ENCODE measurements at regions not wholly inside any gene's neighbourhood (a gene's known extent, or its start where the extent isn't known, plus 50 kb on each side); places are given as distances from the start of the nearest gene placed in this dataset.

DNA sequence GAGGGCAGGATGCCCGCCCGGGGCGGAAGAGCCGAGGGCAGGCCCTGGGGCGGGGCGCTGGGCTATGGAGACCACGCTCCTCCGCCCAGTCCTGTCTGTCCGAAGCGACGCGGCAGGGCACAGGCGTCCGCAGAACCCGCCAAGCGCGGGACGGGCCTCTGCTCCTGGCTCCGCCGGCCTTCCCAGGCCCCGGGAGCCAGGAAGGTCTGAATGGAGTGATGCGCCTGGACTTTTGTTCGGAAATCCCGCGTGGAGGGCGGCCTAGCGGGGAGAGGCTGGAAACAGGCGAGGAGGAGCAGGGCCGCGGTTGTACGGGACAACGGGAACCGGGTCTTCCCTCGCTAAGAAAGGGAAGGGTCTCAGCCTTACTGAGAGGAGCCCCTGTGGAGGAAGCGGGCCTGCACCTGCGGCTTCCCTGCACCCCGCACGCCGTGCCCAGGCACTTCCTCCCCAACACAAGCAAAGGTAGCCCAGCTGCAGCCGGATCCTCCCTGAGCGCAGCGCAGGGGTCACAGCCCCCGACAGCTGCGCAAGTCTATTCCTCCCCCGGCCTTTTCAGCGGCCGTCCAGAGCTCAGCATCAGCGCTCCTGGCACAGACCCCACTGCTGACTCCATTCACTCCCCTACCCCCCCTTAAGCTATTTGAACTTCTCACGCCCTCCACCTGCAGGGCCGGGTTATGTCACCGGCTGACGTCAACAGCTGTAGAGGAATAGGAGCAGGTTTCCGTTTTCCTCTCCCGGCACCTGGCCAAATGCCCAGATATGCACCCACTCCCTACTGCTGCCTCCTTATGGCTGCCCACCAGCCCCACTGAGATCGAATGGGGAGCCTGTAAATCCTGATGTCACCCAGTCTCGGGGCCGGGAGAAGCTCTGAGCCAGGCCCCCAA lies 143.2 kb upstream of the RET start:
- peak in 1 of 5 experiments; percentile 5 for DNase-seq

GRCh38 chr10:42934351-42934811 lies 142.5 kb upstream of the RET start:
- no peak for DNase-seq

GRCh38 chr10:42934842-42935241 lies 142.0 kb upstream of the RET start:
- DNase-seq: no peak

GRCh38 chr10:42935466-42935865 lies 141.4 kb upstream of the RET start:
- no peak for DNase-seq

- DNase-seq: no peak
These were observed 140.3 kb upstream of the RET start for GRCh38 chr10:42936580-42936979.

DNA sequence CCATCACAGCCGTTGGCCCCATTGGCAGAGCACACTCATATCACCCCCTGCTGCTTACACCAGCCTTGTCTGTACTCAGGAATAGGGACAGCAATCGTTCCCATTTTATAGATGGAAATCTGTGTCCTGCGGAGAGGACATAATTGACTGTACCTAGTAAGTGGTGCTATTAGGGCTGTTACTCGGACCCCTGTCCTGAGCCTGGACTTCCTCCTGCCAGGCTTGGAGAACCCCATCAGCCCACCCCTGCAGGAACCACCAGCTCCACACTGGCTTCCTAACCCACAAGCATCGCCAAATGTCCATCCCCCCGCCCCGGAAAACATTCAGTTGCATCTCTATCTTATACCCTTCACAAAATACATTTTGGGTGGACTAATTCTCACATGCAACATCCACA lies 139.8 kb upstream of the RET start:
- DNase-seq: no peak

DNA sequence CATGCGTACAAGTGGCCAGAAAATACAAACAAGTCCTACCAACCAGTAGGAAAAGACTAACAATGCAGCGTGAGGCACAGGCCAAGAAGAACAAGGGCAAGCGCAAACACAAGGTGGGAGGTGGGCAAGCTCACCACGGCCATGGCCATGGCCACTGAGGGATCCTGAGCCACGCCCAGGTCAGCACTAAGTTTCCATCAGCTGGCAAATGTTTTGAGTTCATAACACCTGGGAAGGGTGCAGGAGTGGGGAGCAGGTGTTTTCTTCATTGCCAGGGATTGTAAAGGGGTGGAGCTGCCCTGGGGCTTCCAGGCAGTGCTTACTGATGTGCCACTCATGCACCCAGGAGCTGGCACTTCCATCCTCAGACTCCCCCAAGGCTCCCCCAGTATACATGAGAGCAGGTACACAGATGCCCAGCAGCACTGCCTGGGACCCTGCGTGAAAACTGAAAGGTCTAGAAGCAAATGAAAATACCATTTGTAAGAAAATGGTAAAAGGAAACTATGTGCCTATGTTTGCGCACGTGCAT lies 139.2 kb upstream of the RET start:
- no peak for DNase-seq

DNA sequence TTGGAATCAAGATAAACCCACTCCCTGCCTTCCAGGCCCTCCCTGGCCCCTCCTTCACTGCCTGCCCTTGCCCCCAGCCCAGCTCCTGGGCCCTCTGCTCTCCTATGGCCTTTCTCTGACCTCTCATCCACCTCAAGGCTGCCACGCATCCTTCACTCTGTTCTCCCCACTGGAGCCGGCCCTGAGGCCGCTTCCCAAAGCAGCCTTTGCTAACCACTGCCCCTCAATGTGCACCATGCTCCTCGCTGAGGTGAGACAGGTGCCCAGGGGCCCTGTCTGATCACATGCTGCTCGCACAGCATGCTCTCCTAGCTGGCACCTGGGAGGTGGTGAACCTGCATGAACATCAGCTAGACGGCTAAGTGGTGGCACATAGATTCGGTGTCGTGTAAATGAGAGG lies 138.5 kb upstream of the RET start:
- no peak for DNase-seq

DNA sequence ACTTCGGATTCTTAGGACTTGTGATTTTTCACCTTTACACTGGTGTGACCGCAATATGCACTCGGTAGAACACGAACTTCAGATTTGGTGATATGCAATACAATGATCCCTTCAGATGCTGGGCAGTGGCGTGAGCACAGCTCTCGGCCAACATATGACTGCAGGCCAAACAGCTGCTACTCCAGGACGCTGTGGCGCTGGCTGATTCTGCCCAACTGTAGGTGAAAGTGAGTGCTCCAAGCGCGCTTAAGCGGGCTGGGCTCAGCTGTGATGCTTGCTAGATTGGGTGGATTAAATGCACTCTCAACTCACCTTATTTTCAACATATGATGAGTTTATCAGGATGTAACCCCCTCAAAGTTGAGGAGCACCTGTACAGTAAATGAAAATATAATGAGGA lies 137.6 kb upstream of the RET start:
- no peak for DNase-seq

DNA sequence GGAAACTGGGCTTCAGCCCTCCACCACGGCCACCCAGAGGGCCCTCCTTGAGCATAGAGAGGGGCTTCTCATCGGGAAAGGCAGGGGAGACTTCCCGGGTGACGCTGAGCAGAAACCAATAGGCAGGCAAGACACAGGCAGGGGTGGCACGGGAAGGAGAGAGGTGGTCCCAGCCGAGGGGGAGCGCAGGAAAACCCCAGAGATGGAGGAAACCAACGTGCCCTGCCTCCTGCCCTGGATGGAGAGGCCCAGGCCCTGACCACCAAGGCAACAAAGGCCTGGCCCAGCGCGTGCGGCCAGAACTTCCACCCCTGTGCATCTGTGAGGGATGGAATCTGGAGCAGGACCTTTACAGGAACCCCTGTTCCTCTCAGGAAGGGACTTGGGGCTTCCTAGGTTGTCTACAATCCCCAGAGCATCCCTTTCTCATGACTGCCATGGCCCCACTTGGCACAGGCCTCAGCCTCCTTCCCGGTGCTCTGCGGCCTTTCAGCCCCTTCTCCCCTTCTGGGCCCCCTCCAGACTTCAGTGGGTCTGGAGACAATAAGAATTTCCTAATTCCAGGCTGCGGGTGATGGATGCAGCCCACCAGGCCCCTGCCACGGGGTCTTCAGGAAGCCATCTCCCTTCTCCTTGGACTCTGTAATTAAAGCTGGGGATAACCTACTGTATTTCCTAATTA lies 137.0 kb upstream of the RET start:
- DNase-seq: no peak

- DNase-seq: no peak
These were observed 136.2 kb upstream of the RET start for GRCh38 chr10:42940487-42941294.

DNA sequence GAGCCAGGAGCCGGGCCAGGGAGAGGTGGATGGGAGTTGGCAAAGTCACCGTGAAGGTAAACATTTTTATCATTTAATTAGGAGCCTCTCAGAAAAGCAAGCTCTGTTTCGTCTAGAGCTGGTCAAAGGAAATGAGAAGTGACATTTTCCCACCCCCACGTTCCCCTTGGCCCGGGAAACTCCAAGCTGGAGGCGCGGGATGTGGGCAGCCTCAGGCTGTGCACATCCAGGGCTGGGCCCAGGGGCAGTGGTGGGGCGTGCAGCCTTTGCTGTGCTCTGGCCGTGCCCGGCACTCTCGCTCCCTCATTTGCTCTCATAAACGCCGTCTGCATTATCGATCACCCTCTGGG lies 135.6 kb upstream of the RET start:
- DNase-seq: no peak

- DNase-seq: no peak
These were observed 135.1 kb upstream of the RET start for GRCh38 chr10:42941790-42942189.

DNA sequence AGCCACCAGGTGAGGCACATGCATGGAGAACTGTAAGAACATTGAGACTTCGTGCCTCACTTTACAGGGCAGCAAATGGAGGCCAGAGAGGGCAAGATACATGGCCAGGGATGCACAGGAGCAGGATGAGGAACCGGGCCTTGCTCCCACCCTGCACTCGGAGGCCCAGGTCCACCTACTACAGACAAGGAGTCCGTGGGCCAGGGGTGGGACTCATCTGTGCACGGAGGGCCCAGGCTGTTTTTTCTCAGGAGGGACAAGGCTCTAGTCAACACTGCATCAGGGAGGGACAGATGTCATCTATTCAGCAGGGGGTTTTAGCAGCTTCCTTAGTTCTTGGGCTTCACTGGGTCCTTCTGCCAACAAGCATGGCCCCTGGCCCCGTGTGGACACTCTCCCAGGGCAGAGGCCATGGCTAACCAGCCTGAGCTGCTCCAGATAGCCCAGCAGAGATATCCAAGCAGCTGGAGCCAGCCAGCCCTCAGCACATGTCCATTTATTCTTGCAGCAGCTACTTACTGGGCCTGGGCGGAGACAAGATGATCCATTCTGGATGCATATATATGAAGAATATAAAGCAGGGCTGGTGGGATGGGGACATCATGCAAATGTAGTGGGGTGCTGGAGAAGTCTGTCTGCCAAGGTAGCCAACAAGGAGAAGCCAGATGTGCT lies 134.5 kb upstream of the RET start:
- DNase-seq: no peak

DNA sequence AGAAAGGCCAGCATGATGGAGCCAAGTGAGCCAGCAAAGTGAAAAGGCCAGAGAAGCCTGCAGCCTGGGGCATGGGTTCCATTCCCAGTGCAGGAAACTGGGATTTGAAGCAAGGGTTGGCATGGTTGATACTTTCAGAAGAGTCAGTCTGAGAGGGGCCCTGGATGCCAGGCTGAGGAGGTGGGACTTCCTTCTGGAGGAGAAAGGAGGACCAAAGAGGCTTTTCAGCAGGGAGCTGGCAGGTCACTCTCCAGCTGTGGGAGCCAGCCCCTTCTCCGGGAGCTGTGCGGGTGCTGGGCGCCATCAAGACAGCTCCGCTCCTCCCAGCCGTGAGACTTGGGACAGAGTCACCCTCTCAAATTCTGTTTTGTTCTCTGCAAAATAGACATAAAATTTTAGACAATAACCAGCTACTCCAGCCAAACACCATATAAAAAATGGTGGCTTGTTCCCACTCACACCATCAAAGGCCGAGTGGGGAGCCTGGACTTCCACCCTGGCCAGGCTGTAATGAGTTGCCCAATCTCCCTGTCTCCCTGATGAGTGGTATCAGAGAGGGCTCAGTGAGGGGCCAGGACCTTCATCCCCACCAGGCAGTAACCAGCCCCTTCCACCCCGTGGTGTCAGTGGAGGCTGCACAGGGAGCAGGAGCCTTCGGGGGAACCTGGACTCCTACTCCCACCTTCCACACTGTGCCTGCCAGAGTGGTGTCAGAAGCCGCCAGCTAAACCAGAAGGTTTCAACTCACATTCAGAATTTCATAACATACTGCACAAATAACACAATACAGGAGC lies 133.6 kb upstream of the RET start:
- DNase-seq: no peak

DNA sequence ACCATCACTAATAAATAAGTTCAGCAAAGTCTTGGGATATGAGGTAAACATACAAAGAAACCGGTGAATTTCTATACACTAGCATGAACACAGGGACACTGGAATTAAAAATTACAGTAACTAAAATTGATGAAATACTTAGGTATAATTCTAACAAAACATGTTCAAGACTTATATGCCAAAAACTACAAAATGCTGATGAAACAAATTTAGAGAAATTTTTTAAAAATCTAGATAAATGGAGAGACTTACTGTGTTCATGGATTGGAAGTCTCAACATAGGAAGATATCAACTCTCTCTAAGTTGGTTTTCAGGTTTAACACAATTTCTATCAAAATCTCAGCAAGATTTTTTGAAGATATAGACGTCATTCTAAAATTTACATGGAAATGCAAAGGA lies 128.8 kb upstream of the RET start:
- DNase-seq: no peak

DNA sequence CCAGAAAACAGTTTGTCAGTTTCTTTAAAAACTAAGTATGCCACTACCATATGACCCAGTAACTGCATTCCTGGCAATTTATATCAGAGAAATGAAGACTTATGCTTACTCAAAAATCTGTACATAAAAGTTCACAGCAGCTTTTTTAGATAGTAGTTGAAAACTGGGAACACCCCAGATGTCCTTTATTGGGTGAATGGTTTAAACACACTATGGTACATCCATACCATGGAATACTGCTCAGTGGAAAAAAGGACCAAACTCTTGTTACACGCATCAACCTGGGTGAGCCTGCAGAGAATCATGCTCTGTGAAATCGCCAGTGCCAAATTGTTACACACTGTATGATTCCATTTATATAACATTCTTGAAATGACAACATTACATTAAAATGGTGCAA lies 127.6 kb upstream of the RET start:
- no peak for DNase-seq

DNA sequence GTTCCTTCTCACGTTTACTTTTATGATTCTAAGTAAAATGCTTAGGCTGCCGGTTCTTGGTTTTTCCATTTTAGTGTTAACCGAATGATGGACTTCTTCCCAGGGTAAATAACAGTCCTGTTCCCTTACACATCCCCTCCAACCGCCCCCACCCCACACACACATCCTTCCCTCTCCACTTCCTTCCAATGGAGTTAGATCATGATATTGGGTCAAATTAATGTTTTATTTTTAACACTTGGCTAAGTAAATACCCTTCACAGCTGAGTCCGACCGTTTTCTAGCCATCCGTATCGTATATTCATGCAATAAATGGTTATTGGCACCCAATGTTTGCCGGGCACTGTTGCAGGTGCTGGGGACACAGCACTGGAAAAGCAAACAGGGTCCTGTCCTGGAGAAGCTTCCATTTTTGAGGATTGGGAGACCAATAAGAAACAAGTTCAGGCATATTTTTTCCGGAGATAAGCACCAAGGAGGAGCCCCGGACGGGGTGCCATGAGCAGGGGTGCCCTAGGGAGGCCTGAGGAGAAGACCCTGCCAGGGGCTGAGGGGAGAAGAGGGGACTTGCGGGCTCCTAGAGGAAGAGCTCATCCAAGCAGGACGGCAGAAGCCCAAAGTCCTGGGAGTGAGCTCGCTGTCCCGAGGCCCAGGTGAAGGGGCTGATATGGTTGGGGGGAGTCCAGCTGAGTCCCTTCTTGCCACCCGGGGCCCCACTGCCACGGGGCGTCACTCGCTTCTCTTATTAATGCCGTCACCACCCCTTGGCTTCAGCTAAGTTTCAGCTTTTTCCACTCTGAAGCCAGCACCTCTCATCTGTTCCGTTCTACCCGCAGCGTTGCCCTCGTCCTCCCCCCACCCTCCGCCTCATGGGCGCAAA lies 126.0 kb upstream of the RET start:
- DNase-seq: no peak

DNA sequence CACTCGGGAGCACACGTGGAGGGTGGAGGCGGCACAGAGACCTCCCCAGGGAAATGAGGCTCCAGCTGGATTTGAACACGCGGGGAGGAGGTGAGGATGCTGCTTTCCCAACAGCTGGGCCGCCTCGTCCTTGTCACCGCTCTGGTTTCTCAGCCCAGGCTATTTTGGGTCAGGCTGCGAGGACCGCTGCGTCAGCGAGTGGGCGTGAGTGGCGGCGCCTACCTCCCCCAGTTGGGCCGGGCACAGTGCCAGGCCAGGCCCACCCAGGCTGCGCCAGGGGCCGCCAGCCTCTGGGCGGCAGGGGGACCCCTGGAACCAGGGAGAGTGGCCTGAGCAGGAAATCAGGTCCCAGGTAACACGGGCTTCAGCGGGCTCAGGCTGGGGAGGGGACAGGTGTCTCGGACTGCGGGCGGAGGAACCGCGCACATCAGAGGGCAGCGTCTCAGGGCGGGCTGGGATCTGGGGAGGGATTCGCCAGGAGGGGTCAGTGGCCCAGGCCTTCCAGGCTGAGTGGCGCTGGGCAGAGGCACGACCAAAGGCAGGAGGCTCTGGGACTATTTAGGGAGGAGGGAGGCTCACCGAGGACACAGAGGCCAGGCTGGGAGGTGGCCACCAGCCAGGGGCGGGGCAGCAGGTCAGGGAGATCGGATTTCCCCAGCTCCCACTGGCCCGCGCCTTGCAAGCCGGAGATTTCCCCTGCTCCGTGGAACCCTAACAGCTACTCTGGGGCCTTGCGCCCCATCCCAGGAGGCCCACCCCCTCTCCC lies 125.2 kb upstream of the RET start:
- no peak for DNase-seq

DNA sequence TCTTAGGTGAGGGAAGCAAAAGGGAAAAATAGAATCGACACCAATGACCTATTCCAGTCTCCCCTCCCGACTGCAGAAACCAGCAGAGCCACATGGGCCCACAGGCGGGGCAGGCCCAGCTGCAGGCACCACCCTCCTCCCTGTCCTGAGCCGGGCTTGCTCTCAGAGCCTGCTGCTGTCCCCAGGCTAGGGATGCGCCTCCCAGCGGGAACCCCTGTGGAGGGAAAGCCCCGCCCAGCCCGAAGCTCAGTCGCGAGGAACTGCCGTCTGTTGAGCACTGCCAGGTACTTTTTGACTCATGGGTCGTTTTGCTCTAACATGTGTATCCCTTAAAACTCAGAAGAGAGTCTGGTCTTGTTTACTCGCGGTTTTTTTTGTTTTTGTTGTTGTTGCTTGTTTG lies 124.5 kb upstream of the RET start:
- DNase-seq: no peak

All from T-helper 2 cell (primary cell).